GM10266 (cell line): ENCODE measurements at regions not wholly inside any gene's neighbourhood (a gene's known extent, or its start where the extent isn't known, plus 50 kb on each side); places are given as distances from the start of the nearest gene placed in this dataset.
A peak's percentile ranks its signal among the peaks of the same experiment; 100 is the strongest.

Source experiments
- DNase-seq: peaks from one replicate; pipeline ENCODE4 v3.0.0; 2012; ENCODE audit errors: extremely low spot score
- CTCF ChIP-seq: IDR thresholded peaks from 2 replicates; pipeline ENCODE4 v1.5.1; 2012; ENCODE audit warnings: mild to moderate bottlenecking, low read depth; ENCODE audit not compliant: control insufficient read depth, insufficient read depth; ENCODE audit errors: missing control alignments

DNA sequence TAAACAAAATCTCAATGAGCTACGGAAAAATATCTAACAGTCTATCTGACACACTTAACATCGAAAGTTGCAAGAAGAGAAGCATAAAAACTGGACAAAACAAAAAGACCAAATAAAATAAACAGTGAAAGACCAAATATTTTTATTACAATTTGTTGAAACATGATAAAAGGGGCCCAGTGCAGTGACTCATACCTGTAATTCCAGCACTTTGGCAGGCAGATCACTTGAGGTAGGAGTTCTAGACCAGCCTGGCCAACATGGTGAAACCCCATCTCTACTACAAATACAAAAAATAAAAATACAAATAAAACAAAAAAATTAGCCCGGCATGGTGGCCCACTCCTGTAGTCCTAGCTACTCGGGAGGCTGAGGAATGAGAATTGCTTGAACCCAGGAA lies 914.0 kb upstream of the ALCAM start:
- no peak for DNase-seq
- no peak for TF ChIP-seq CTCF

DNA sequence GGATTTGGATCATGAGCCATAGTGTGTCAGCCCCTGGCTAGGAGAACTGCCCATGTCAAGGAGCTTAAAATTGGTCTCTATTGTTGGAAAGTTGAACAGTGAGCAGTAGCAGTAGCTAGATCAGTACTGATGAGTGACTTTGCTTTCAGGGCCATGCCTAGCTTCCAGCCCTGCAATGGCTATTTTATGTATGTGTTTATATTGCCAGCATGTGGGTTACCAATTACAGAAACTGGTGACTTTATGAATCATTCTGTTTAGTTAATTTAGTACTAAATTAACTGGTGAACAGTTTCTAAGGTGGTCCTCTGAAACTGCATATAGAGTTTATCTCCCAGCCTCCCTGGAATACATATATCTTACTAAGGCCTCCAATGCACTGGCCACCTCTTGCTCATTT lies 908.1 kb upstream of the ALCAM start:
- no peak for TF ChIP-seq CTCF
- no peak for DNase-seq

GRCh38 chr3:104460477-104461406 lies 906.0 kb upstream of the ALCAM start:
- peak; percentile 5 for DNase-seq
- peak; percentile 17 for TF ChIP-seq CTCF

DNA sequence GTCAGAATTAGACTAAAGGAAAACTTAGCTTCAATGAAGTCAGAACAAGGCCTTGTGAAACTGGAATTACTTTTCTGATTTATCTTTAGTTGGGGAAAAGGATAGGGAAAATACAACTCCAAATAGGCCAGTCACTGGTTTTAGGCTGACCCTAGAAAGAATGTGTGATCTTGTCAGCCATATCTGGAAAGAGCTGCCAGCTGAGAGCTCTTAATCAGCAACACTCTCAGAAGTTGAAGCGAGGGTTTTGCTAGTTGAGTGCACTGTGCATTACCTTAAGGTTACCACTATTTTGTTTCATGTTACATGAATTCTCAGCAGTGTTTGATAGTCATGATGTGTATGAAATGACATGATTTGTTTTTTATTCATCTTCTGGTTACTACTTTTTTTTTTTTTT lies 905.3 kb upstream of the ALCAM start:
- DNase-seq, result no peak
- no peak for TF ChIP-seq CTCF

DNA sequence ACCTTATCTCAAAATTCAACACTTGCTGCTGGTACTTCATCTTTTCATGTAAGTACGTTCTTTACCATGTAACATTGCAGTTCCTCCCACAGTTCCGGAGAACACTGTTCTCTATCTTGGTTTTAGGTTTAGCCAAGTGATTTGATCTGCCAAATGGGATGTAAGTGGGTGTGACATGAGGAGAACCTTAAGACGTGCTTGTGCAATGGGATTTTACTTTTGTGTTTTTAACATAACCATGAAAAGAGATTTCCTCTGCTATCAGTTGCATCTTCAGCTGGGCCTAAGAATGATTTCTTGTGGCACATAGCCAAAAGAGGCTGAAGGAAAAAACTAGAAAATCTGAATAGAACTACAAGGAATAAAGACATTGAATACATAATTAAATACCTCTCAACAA lies 894.5 kb upstream of the ALCAM start:
- TF ChIP-seq CTCF, result no peak
- no peak for DNase-seq

DNA sequence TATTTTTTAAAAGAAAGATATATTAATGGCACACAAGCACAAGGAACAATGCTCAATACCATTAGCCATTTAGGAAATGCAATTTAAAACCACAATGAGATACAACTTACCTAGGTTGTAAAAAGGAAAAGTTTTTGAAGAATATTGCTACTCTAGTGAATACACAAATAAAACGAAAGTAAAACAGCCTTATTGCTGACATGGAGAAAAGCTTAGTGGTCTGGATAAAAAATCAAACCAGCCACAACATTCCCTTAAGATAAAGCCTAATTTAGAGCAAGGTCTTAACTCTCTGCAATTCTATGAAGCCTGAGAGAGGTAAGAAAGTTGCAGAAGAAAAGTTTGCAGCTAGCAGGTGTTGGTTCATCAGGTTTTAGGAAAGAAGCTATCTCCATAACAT lies 892.7 kb upstream of the ALCAM start:
- no peak for TF ChIP-seq CTCF
- no peak for DNase-seq

GRCh38 chr3:104503022-104503421 lies 863.7 kb upstream of the ALCAM start:
- no peak for DNase-seq
- no peak for TF ChIP-seq CTCF
